H9 (cell line): ENCODE measurements at regions not wholly inside any gene's neighbourhood (a gene's known extent, or its start where the extent isn't known, plus 50 kb on each side); places are given as distances from the start of the nearest gene placed in this dataset.

Experiments used
- DNase-seq: peaks from one replicate; pipeline ENCODE4 v3.0.0-alpha.2; 2017
- H2AFZ ChIP-seq: one replicate; pipeline ENCODE4 v1.6.1; 2013; ENCODE audit warnings: mild to moderate bottlenecking, low read length, control low read depth, moderate library complexity
- H2AK5ac ChIP-seq: 2 replicates; pipeline ENCODE4 v1.6.1; 2013; ENCODE audit warnings: low read length, control low read depth, mixed read lengths; ENCODE audit not compliant: insufficient read length
- H2BK120ac ChIP-seq: one replicate; pipeline ENCODE4 v1.6.1; 2013; ENCODE audit warnings: low read depth, mild to moderate bottlenecking, low read length, control low read depth, inconsistent platforms; ENCODE audit not compliant: poor library complexity, severe bottlenecking
- H2BK12ac ChIP-seq: 2 replicates; pipeline ENCODE4 v1.6.1; 2013; ENCODE audit warnings: low read length, control low read depth, mixed read lengths, low read depth; ENCODE audit not compliant: insufficient read length
- H2BK15ac ChIP-seq: 2 replicates; pipeline ENCODE4 v1.6.1; 2013; ENCODE audit warnings: low read depth, low read length, control low read depth
- H2BK20ac ChIP-seq: one replicate; pipeline ENCODE4 v1.6.1; 2013; ENCODE audit warnings: low read depth, mild to moderate bottlenecking, low read length, control low read depth, inconsistent platforms; ENCODE audit not compliant: poor library complexity, severe bottlenecking
- H2BK5ac ChIP-seq: 2 replicates; pipeline ENCODE4 v1.6.1; 2013; ENCODE audit warnings: low read length, control low read depth, mixed read lengths; ENCODE audit not compliant: insufficient read length
- H3K14ac ChIP-seq: 2 replicates; pipeline ENCODE4 v1.6.1; 2013; ENCODE audit warnings: low read length, control low read depth; ENCODE audit not compliant: insufficient read depth
- H3K18ac ChIP-seq: 2 replicates; pipeline ENCODE4 v1.6.1; 2013; ENCODE audit warnings: low read depth, mild to moderate bottlenecking, mixed read lengths, low read length, control low read depth; ENCODE audit not compliant: insufficient read length
- H3K23ac ChIP-seq: 2 replicates; pipeline ENCODE4 v1.6.1; 2013; ENCODE audit warnings: low read length, control low read depth, mixed read lengths, low read depth; ENCODE audit not compliant: insufficient read length
- H3K23me2 ChIP-seq: 2 replicates; pipeline ENCODE4 v1.6.1; 2013; ENCODE audit warnings: low read depth, mild to moderate bottlenecking, mixed read lengths, low read length, control low read depth; ENCODE audit not compliant: insufficient read length, poor library complexity, severe bottlenecking
- H3K27ac ChIP-seq: 2 replicates; pipeline ENCODE4 v1.5.1; 2013; ENCODE audit warnings: low read length, control low read depth, mixed read lengths, low read depth; ENCODE audit not compliant: insufficient read length
- H3K27me3 ChIP-seq: 2 replicates; pipeline ENCODE4 v1.6.1; 2013; ENCODE audit warnings: low read length, control low read depth, inconsistent platforms; ENCODE audit not compliant: insufficient read depth
- H3K4ac ChIP-seq: 2 replicates; pipeline ENCODE4 v1.6.1; 2013; ENCODE audit warnings: low read depth, mild to moderate bottlenecking, control low read depth, inconsistent platforms, low read length, moderate library complexity
- H3K4me1 ChIP-seq: 2 replicates; pipeline ENCODE4 v1.6.1; 2013; ENCODE audit warnings: low read length, control low read depth, inconsistent platforms; ENCODE audit not compliant: insufficient read depth
- H3K4me2 ChIP-seq: 2 replicates; pipeline ENCODE4 v1.6.1; 2013; ENCODE audit warnings: low read length, control low read depth, mixed read lengths; ENCODE audit not compliant: insufficient read length, insufficient read depth
- H3K56ac ChIP-seq: 2 replicates; pipeline ENCODE4 v1.6.1; 2013; ENCODE audit warnings: low read depth, mild to moderate bottlenecking, mixed read lengths, low read length, control low read depth; ENCODE audit not compliant: insufficient read length
- H3K79me1 ChIP-seq: 2 replicates; pipeline ENCODE4 v1.6.1; 2013; ENCODE audit warnings: low read depth, mild to moderate bottlenecking, moderate library complexity, low read length, control low read depth, inconsistent platforms; ENCODE audit not compliant: insufficient read depth, poor library complexity, severe bottlenecking
- H3K79me2 ChIP-seq: 2 replicates; pipeline ENCODE4 v1.6.1; 2013; ENCODE audit warnings: low read length, control low read depth, inconsistent platforms; ENCODE audit not compliant: insufficient read depth
- H3K9ac ChIP-seq: 2 replicates; pipeline ENCODE4 v1.6.1; 2013; ENCODE audit warnings: low read length, control low read depth, mixed read lengths; ENCODE audit not compliant: insufficient read length; ENCODE audit errors: extremely low read depth
- H3K9me3 ChIP-seq: one replicate; pipeline ENCODE4 v1.6.1; 2013; ENCODE audit warnings: low read depth, low read length, inconsistent platforms; ENCODE audit not compliant: control insufficient read depth
- H3T11ph ChIP-seq: one replicate; pipeline ENCODE4 v1.6.1; 2013; ENCODE audit warnings: mild to moderate bottlenecking, low read length, control low read depth, inconsistent platforms
- H4K20me1 ChIP-seq: one replicate; pipeline ENCODE4 v1.6.1; 2013; ENCODE audit not compliant: control insufficient read depth, insufficient read length, insufficient read depth
- H4K5ac ChIP-seq: 2 replicates; pipeline ENCODE4 v1.6.1; 2013; ENCODE audit warnings: low read depth, mild to moderate bottlenecking, mixed read lengths, low read length, control low read depth; ENCODE audit not compliant: insufficient read length
- H4K8ac ChIP-seq: replicated peaks from 2 replicates; pipeline ENCODE4 v1.6.1; 2013; ENCODE audit warnings: low read length, control low read depth, mixed read lengths, low read depth; ENCODE audit not compliant: insufficient read length
- H4K91ac ChIP-seq: 2 replicates; pipeline ENCODE4 v1.6.1; 2013; ENCODE audit warnings: low read depth, mild to moderate bottlenecking, moderate library complexity, mixed read lengths, low read length, control low read depth; ENCODE audit not compliant: insufficient read length
- H3K27ac Mint-ChIP-seq, 3 experiments: 2 replicates in 2 of 3; 3 replicates in 1 of 3; pipeline ENCODE4 v1.8.0; 2020 to 2021; ENCODE audit warnings: mixed read lengths in 3 of 3, mild to moderate bottlenecking in 1 of 3, moderate library complexity in 1 of 3
- H3K27me3 Mint-ChIP-seq: 2 replicates; pipeline ENCODE4 v1.8.0; 2021; ENCODE audit warnings: low read depth, mild to moderate bottlenecking, moderate library complexity, mixed read lengths
- H3K36me3 Mint-ChIP-seq, 3 experiments: 2 replicates in 2 of 3; 3 replicates in 1 of 3; pipeline ENCODE4 v1.8.0; 2020 to 2021; ENCODE audit warnings: low read depth in 3 of 3, mixed read lengths in 3 of 3; ENCODE audit not compliant: insufficient read depth in 1 of 3
- H3K4me1 Mint-ChIP-seq, 2 experiments: 2 replicates each; pipeline ENCODE4 v1.8.0; 2020; ENCODE audit warnings: mixed read lengths in 2 of 2
- H3K4me3 Mint-ChIP-seq, 2 experiments: 2 replicates in 1 of 2; 3 replicates in 1 of 2; pipeline ENCODE4 v1.8.0; 2020 to 2021; ENCODE audit warnings: mild to moderate bottlenecking in 2 of 2, mixed read lengths in 2 of 2, moderate library complexity in 1 of 2
- H3K9me3 Mint-ChIP-seq, 2 experiments: 2 replicates in 1 of 2; 3 replicates in 1 of 2; pipeline ENCODE4 v1.8.0; 2020; ENCODE audit warnings: mild to moderate bottlenecking in 2 of 2, mixed read lengths in 2 of 2, moderate library complexity in 1 of 2
- WGBS: extraction: QIAGEN DNeasy Blood & Tissue Kit; methylation state at CpG from one replicate; pipeline ENCODE4 v1.1.7; 2013; ENCODE audit warnings: missing lambda C conversion rate, low lambda C conversion rate, mixed read lengths; ENCODE audit not compliant: insufficient read length; ENCODE audit errors: extremely low coverage; 5-methylcytosine and 5-hydroxymethylcytosine counted together
- TF ChIP-seq, protein P1 (sequence below): fragments of 200-600 bp; sonication (generic); conservative IDR thresholded peaks from 3 replicates; pipeline ENCODE4 v1.8.0; 2021; ENCODE audit warnings: antibody characterized with exemption, mild to moderate bottlenecking

GRCh38 chr16:51839727-51840462 lies 688.8 kb upstream of the SALL1 start:
- no peaks in the 10 kb centered on the region for H3K27me3 ChIP-seq
- Mint-ChIP-seq H3K36me3 (peaks cover 0 to 5% (median 0%) of the 10 kb centered on the region in 3 experiments; a peak in 1 of 7 replicates), H3K9me3 (no peaks in the 10 kb centered on the region; a peak in 1 of 5 replicates), H3K27ac (no peak overlapping the region), H3K27me3 (no peaks in the 10 kb centered on the region), H3K4me1 (peaks cover 8 to 9% of the 10 kb centered on the region in 2 experiments), H3K4me3 (no peak overlapping the region)
- no peak overlapping the region for H2BK15ac ChIP-seq
- no peak overlapping the region for H3K56ac ChIP-seq
- no peak overlapping the region for H4K5ac ChIP-seq
- H2BK5ac ChIP-seq, result no peak overlapping the region
- no peak overlapping the region for H3K14ac ChIP-seq
- H3K4ac ChIP-seq, result no peak overlapping the region
- no peak overlapping the region for H4K8ac ChIP-seq
- H3K9me3 ChIP-seq, result no peaks in the 10 kb centered on the region
- H3K23me2 ChIP-seq, result no peaks in the 10 kb centered on the region
- H3K79me1 ChIP-seq, result no peaks in the 10 kb centered on the region
- H4K91ac ChIP-seq, result no peak overlapping the region
- TF ChIP-seq, protein P1, sequence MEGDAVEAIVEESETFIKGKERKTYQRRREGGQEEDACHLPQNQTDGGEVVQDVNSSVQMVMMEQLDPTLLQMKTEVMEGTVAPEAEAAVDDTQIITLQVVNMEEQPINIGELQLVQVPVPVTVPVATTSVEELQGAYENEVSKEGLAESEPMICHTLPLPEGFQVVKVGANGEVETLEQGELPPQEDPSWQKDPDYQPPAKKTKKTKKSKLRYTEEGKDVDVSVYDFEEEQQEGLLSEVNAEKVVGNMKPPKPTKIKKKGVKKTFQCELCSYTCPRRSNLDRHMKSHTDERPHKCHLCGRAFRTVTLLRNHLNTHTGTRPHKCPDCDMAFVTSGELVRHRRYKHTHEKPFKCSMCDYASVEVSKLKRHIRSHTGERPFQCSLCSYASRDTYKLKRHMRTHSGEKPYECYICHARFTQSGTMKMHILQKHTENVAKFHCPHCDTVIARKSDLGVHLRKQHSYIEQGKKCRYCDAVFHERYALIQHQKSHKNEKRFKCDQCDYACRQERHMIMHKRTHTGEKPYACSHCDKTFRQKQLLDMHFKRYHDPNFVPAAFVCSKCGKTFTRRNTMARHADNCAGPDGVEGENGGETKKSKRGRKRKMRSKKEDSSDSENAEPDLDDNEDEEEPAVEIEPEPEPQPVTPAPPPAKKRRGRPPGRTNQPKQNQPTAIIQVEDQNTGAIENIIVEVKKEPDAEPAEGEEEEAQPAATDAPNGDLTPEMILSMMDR, result no peak
- WGBS, result no CpG with 5 or more reads among the region's 1 CpG
- no peak overlapping the region for H3K9ac ChIP-seq
- no peak overlapping the region for H3K27ac ChIP-seq
- no peak overlapping the region for H2BK120ac ChIP-seq
- no peak overlapping the region for H3K4me2 ChIP-seq
- H3T11ph ChIP-seq, result no peak overlapping the region
- no peaks in the 10 kb centered on the region; the same call in 1 of the 2 replicates for H3K4me1 ChIP-seq
- no peak overlapping the region for H2BK12ac ChIP-seq
- H2BK20ac ChIP-seq, result no peak overlapping the region
- no peaks in the 10 kb centered on the region for H4K20me1 ChIP-seq
- H3K23ac ChIP-seq, result no peak overlapping the region
- no peak overlapping the region for H3K18ac ChIP-seq
- no peak for DNase-seq
- no peak overlapping the region for H2AFZ ChIP-seq
- no peaks in the 10 kb centered on the region for H3K79me2 ChIP-seq
- H2AK5ac ChIP-seq, result no peak overlapping the region
